ENCODE measurements at regions not wholly inside any gene's neighbourhood (a gene's known extent, or its start where the extent isn't known, plus 50 kb on each side); places are given as distances from the start of the nearest gene placed in this dataset.

DNA sequence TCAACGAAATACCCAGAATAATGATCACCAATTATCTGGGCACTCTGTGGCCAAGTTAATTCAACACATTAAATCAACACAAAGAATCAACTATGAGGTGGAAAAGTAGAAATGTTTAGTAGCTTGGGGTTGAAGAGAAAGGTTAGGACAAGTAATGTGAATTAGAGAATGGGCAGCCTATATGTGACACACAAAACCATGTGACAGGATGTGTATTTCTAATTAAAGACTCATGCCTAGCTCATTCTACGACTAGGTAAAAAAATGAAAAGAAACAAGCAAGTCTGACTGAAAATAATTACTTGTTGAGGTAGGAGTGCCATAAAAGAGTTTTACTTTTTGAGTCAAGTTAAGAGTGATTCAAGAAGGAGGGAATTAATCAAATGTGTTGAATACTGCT lies 2646.0 kb upstream of the PCDH20 start:
- TF ChIP-seq, protein P1, sequence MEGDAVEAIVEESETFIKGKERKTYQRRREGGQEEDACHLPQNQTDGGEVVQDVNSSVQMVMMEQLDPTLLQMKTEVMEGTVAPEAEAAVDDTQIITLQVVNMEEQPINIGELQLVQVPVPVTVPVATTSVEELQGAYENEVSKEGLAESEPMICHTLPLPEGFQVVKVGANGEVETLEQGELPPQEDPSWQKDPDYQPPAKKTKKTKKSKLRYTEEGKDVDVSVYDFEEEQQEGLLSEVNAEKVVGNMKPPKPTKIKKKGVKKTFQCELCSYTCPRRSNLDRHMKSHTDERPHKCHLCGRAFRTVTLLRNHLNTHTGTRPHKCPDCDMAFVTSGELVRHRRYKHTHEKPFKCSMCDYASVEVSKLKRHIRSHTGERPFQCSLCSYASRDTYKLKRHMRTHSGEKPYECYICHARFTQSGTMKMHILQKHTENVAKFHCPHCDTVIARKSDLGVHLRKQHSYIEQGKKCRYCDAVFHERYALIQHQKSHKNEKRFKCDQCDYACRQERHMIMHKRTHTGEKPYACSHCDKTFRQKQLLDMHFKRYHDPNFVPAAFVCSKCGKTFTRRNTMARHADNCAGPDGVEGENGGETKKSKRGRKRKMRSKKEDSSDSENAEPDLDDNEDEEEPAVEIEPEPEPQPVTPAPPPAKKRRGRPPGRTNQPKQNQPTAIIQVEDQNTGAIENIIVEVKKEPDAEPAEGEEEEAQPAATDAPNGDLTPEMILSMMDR (conservative IDR thresholded peaks at IDR 0.05): no peak
- no peak for TF ChIP-seq ZFX (IDR thresholded peaks at IDR 0.05)

All from C4-2B (cell line).